ENCODE measurements at regions not wholly inside any gene's neighbourhood (a gene's known extent, or its start where the extent isn't known, plus 50 kb on each side); places are given as distances from the start of the nearest gene placed in this dataset.

- Histone ChIP-seq H3K27ac (no peak overlapping the region), H3K9me3 (no peaks in the 10 kb centered on the region), H3K36me3 (replicated peaks in 1 of 2; ENCODE audit: insufficient read depth in 1 of 2, low read depth in 2 of 2) (no peaks in the 10 kb centered on the region), H3K27me3 (no peaks in the 10 kb centered on the region), H3K4me3 (no peak overlapping the region), H3K4me1 (peaks cover 8% of the 10 kb centered on the region)
- intact Hi-C loops (cut with DNase I), result no loop called here
- DNase-seq, result no peak
- TF ChIP-seq CTCF (IDR thresholded peaks at IDR 0.05) (no peak), POLR2A (IDR thresholded peaks at IDR 0.05) (no peak)
- ATAC-seq, result no peak
- 86 to 90% methylated on average over 10 of the region's 10 CpGs for WGBS, 2 donors
Observed at GRCh38 chr2:129861666-129862288, 117.7 kb upstream of the RAB6C start.

GRCh38 chr2:129862668-129863067 is 116.8 kb upstream of the RAB6C start:
- ATAC-seq, result no peak
- 84 to 90% methylated on average over 8 of the region's 8 CpGs for whole genome bisulfite sequencing, 2 donors
- no peaks in the 10 kb centered on the region for H3K4me1 ChIP-seq
- no peak overlapping the region for H3K4me3 ChIP-seq
- no peaks in the 10 kb centered on the region for H3K9me3 ChIP-seq
- DNase-seq, result no peak
- no peak for TF ChIP-seq CTCF (IDR thresholded peaks at IDR 0.05)
- TF ChIP-seq POLR2A (IDR thresholded peaks at IDR 0.05), result no peak
- intact Hi-C loops (cut with DNase I), result no loop called here
- no peaks in the 10 kb centered on the region for H3K27me3 ChIP-seq
- H3K27ac ChIP-seq, result no peak overlapping the region
- H3K36me3 ChIP-seq (replicated peaks in 1 of 2; ENCODE audit: insufficient read depth in 1 of 2, low read depth in 2 of 2), result no peaks in the 10 kb centered on the region

GRCh38 chr2:129863350-129863749 is 116.1 kb upstream of the RAB6C start:
- TF ChIP-seq CTCF (IDR thresholded peaks at IDR 0.05), result no peak
- TF ChIP-seq POLR2A (IDR thresholded peaks at IDR 0.05), result no peak
- no peaks in the 10 kb centered on the region for H3K4me1 ChIP-seq
- whole genome bisulfite sequencing, 2 donors, result 86 to 100% methylated on average over 3 of the region's 3 CpGs
- no peak overlapping the region for H3K4me3 ChIP-seq
- ATAC-seq (no peak), DNase-seq (no peak)
- H3K36me3 ChIP-seq (replicated peaks in 1 of 2; ENCODE audit: insufficient read depth in 1 of 2, low read depth in 2 of 2), result no peaks in the 10 kb centered on the region
- intact Hi-C loops (cut with DNase I), result no loop called here
- no peak overlapping the region for H3K27ac ChIP-seq
- no peaks in the 10 kb centered on the region for H3K27me3 ChIP-seq
- H3K9me3 ChIP-seq, result no peaks in the 10 kb centered on the region

- Histone ChIP-seq H3K27me3 (no peaks in the 10 kb centered on the region), H3K4me3 (no peak overlapping the region), H3K27ac (no peak overlapping the region), H3K9me3 (no peaks in the 10 kb centered on the region), H3K36me3 (replicated peaks in 1 of 2; ENCODE audit: insufficient read depth in 1 of 2, low read depth in 2 of 2) (no peaks in the 10 kb centered on the region), H3K4me1 (no peaks in the 10 kb centered on the region)
- ATAC-seq, result no peak
- WGBS, 2 donors, result 87 to 100% methylated on average over 1 of the region's 1 CpG
- no peak for TF ChIP-seq CTCF (IDR thresholded peaks at IDR 0.05)
- TF ChIP-seq POLR2A (IDR thresholded peaks at IDR 0.05), result no peak
- DNase-seq, result no peak
- intact Hi-C loops (cut with DNase I), result no loop called here
Observed at GRCh38 chr2:129864719-129865118, 114.7 kb upstream of the RAB6C start.

- intact Hi-C loops (cut with DNase I), result no loop called here
- Histone ChIP-seq H3K4me1 (no peaks in the 10 kb centered on the region), H3K9me3 (no peaks in the 10 kb centered on the region), H3K27me3 (no peaks in the 10 kb centered on the region), H3K36me3 (replicated peaks in 1 of 2; ENCODE audit: insufficient read depth in 1 of 2, low read depth in 2 of 2) (no peaks in the 10 kb centered on the region), H3K4me3 (no peak overlapping the region), H3K27ac (no peak overlapping the region)
- 70 to 76% methylated on average over 11 of the region's 11 CpGs for WGBS, 2 donors
- ATAC-seq, result no peak
- DNase-seq, result no peak
- TF ChIP-seq POLR2A (IDR thresholded peaks at IDR 0.05) (no peak), CTCF (IDR thresholded peaks at IDR 0.05) (no peak)
Observed at GRCh38 chr2:129865976-129866375, 113.5 kb upstream of the RAB6C start.
